ENCODE measurements at regions not wholly inside any gene's neighbourhood (a gene's known extent, or its start where the extent isn't known, plus 50 kb on each side); places are given as distances from the start of the nearest gene placed in this dataset.

GRCh38 chr7:19969859-19970493, 196.6 kb upstream of the TMEM196 start:
- ChIA-PET POLR2A (interaction anchor here (0.7 to 1.1 kb wide), 2 partner anchors 12 to 51 kb away, joined by 3 read pairs; no protein-coding TSS in a partner anchor), CTCF (interaction anchor here (0.6 to 1.1 kb wide), 3 partner anchors 9 to 628 kb away, joined by 3 to 5 read pairs (median 3); no protein-coding TSS in a partner anchor)
- intact Hi-C loops (cut with micrococcal nuclease), result loop anchor here (5.0 kb wide), 2 partner anchors 53 to 337 kb away; no protein-coding TSS in a partner anchor
- peak overlapping the region; percentile 17 for H3K4me2 ChIP-seq (ENCODE audit: insufficient read depth, low read length)
- no peaks in the 10 kb centered on the region for H3K79me2 ChIP-seq (ENCODE audit: control insufficient read depth, insufficient read depth, low read length)
- DNase-seq (ENCODE audit: low read depth, low spot score), result peak; percentile 70
- no peak overlapping the region for H3K9ac ChIP-seq (replicated peaks; ENCODE audit: extremely low read depth, insufficient read depth, low read length)
- FAIRE-seq, result no peak
- peak overlapping the region; percentile 1 for H2AFZ ChIP-seq (ENCODE audit: low read depth, low read length)
- dilution Hi-C loops (cut with MboI; ENCODE audit: extremely low pct_ligation_motif_present, low sequenced_read_pairs), result no loop called here
- TF ChIP-seq EZH2 (IDR thresholded peaks at IDR 0.05; ENCODE audit: borderline replicate concordance, low read depth, low read length, severe bottlenecking), result no peak
- TF ChIP-seq MAX (IDR thresholded peaks at IDR 0.05; ENCODE audit: insufficient read depth, insufficient read length), result no peak
- no peak for TF ChIP-seq MYC (IDR thresholded peaks at IDR 0.05; ENCODE audit: low read depth, low read length)
- TF ChIP-seq POLR2AphosphoS5 (IDR thresholded peaks at IDR 0.05; ENCODE audit: insufficient read depth, low read depth, low read length), result no peak
- TF ChIP-seq JUN (IDR thresholded peaks at IDR 0.05; ENCODE audit: borderline replicate concordance, insufficient read depth, insufficient read length, low read depth), result peak; percentile 27
- peak; percentile 35 for TF ChIP-seq FOS (IDR thresholded peaks at IDR 0.05; ENCODE audit: borderline replicate concordance, insufficient read depth, low read length)
- no peak for TF ChIP-seq POLR2A (IDR thresholded peaks at IDR 0.05; ENCODE audit: low read depth, low read length)
- peak; percentile 18 for TF ChIP-seq GATA2 (IDR thresholded peaks at IDR 0.05; ENCODE audit: insufficient read depth, insufficient read length, low read depth, low read length)
- no peak for TF ChIP-seq CTCF (IDR thresholded peaks at IDR 0.05; ENCODE audit: extremely low read depth in 1 of 2, insufficient read depth in 1 of 2, low read depth in 1 of 2, low read length in 2 of 2)
- H3K27me3 ChIP-seq (ENCODE audit: control insufficient read depth in 2 of 2, insufficient read depth in 2 of 2, low read length in 2 of 2), result no peaks in the 10 kb centered on the region
- no TSS peak for BruUV-seq (replicated peaks)
- no peaks in the 10 kb centered on the region for H3K9me3 ChIP-seq (replicated peaks; ENCODE audit: control insufficient read depth, insufficient read depth, low read length)
- peak overlapping the region; percentile 30 for H3K27ac ChIP-seq (ENCODE audit: insufficient read depth, low read depth, low read length)
- H3K36me3 ChIP-seq (ENCODE audit: control insufficient read depth in 2 of 2, extremely low read depth in 1 of 2, insufficient read depth in 2 of 2, low read length in 2 of 2), result no peaks in the 10 kb centered on the region
- H3K4me1 ChIP-seq (ENCODE audit: control insufficient read depth, extremely low read depth, insufficient read depth, low read length), result peaks cover 15% of the 10 kb centered on the region
- H4K20me1 ChIP-seq (replicated peaks; ENCODE audit: control insufficient read depth, extremely low read depth, insufficient read depth, low read length), result no peaks in the 10 kb centered on the region
- no peaks in the 10 kb centered on the region for H3K9me1 ChIP-seq (replicated peaks; ENCODE audit: control insufficient read depth, extremely low read depth, insufficient read depth, low read length)
- H3K4me3 ChIP-seq (replicated peaks in 1 of 3; ENCODE audit: insufficient read depth in 1 of 3, low read depth in 1 of 3, low read length in 3 of 3), result no peak overlapping the region
